Omental fat pad (tissue), 3 donors: ENCODE measurements at regions not wholly inside any gene's neighbourhood (a gene's known extent, or its start where the extent isn't known, plus 50 kb on each side); places are given as distances from the start of the nearest gene placed in this dataset.

Experiments used
- ATAC-seq: fragments of 150-250 bp; one replicate; pipeline ENCODE4 v1.9.1; 2016; ENCODE audit warnings: mild to moderate bottlenecking, moderate library complexity; ENCODE audit not compliant: low FRiP score
- DNase-seq: peaks from one replicate; pipeline ENCODE4 v3.0.0-alpha.2; 2019; ENCODE audit warnings: low spot score
- CTCF ChIP-seq, 3 donors: fragments of 450-650 bp; IDR thresholded peaks; one replicate each; pipeline ENCODE4 v1.5.1; 2016 to 2017; ENCODE audit warnings: antibody characterized with exemption in 3 of 3, mild to moderate bottlenecking in 3 of 3, moderate library complexity in 2 of 3

GRCh38 chr3:18687286-18687685 lies 262.1 kb upstream of the SATB1 start:
- no peak for ATAC-seq
- no peak for TF ChIP-seq CTCF (IDR thresholded peaks at IDR 0.05)
- no peak for DNase-seq

GRCh38 chr3:18683900-18684299 lies 258.8 kb upstream of the SATB1 start:
- DNase-seq, result no peak
- TF ChIP-seq CTCF (IDR thresholded peaks at IDR 0.05), result no peak
- ATAC-seq, result no peak

- no peak for DNase-seq
Observed at GRCh38 chr3:18681818-18682345, 256.7 kb upstream of the SATB1 start.

GRCh38 chr3:18680758-18681157 lies 255.6 kb upstream of the SATB1 start:
- no peak for DNase-seq
- TF ChIP-seq CTCF (IDR thresholded peaks at IDR 0.05), result no peak
- no peak for ATAC-seq

More at GRCh38 chr3:18681818-18682345, 256.7 kb upstream of the SATB1 start:
- no peak for ATAC-seq
- TF ChIP-seq CTCF (IDR thresholded peaks at IDR 0.05), result no peak

GRCh38 chr3:18679238-18679637 lies 254.1 kb upstream of the SATB1 start:
- ATAC-seq, result no peak
- no peak for TF ChIP-seq CTCF (IDR thresholded peaks at IDR 0.05)
- DNase-seq, result no peak

- TF ChIP-seq CTCF (IDR thresholded peaks at IDR 0.05), result no peak
- DNase-seq (no peak), ATAC-seq (no peak)
Observed at GRCh38 chr3:18675197-18675596, 250.1 kb upstream of the SATB1 start.

GRCh38 chr3:18672561-18672960 lies 247.4 kb upstream of the SATB1 start:
- TF ChIP-seq CTCF (IDR thresholded peaks at IDR 0.05), result no peak
- ATAC-seq, result no peak
- DNase-seq, result no peak
